Stimulated activated CD4-positive, alpha-beta T cell treated with anti-CD3 and anti-CD28 coated beads, Interleukin-2, amount 100 ng/mL, for 4 hours (primary cell): ENCODE measurements at regions not wholly inside any gene's neighbourhood (a gene's known extent, or its start where the extent isn't known, plus 50 kb on each side); places are given as distances from the start of the nearest gene placed in this dataset.

ENCODE experiments used
- DNase-seq: peaks from one replicate; pipeline ENCODE4 v3.0.0-alpha.2; 2020; ENCODE audit warnings: low read depth

- no peak for DNase-seq
These were observed 293.4 kb upstream of the PTGER4 start for GRCh38 chr5:40386289-40386688.

GRCh38 chr5:40385544-40385943 lies 294.2 kb upstream of the PTGER4 start:
- no peak for DNase-seq

- DNase-seq = no peak
These were observed 294.8 kb upstream of the PTGER4 start for GRCh38 chr5:40384782-40385390.

- no peak for DNase-seq
These were observed 295.7 kb upstream of the PTGER4 start for GRCh38 chr5:40383749-40384651.

GRCh38 chr5:40381676-40382363 lies 297.9 kb upstream of the PTGER4 start:
- no peak for DNase-seq

- DNase-seq = no peak
These were observed 298.7 kb upstream of the PTGER4 start for GRCh38 chr5:40381016-40381415.

GRCh38 chr5:40378396-40379177 lies 301.1 kb upstream of the PTGER4 start:
- DNase-seq = no peak

GRCh38 chr5:40376566-40376965 lies 303.1 kb upstream of the PTGER4 start:
- DNase-seq = no peak

- no peak for DNase-seq
These were observed 304.9 kb upstream of the PTGER4 start for GRCh38 chr5:40374853-40375252.

GRCh38 chr5:40368200-40368599 lies 311.5 kb upstream of the PTGER4 start:
- no peak for DNase-seq

- DNase-seq = no peak
These were observed 312.5 kb upstream of the PTGER4 start for GRCh38 chr5:40367255-40367654.

- DNase-seq = no peak
These were observed 314.1 kb upstream of the PTGER4 start for GRCh38 chr5:40365342-40366330.

- no peak for DNase-seq
These were observed 315.3 kb upstream of the PTGER4 start for GRCh38 chr5:40364441-40364840.

GRCh38 chr5:40361378-40361777 lies 318.3 kb upstream of the PTGER4 start:
- DNase-seq = no peak

- no peak for DNase-seq
These were observed 319.0 kb upstream of the PTGER4 start for GRCh38 chr5:40360685-40361084.

GRCh38 chr5:40359832-40360231 lies 319.9 kb upstream of the PTGER4 start:
- no peak for DNase-seq

GRCh38 chr5:40359093-40359492 lies 320.6 kb upstream of the PTGER4 start:
- DNase-seq = no peak

- no peak for DNase-seq
These were observed 323.5 kb upstream of the PTGER4 start for GRCh38 chr5:40356248-40356647.

GRCh38 chr5:40355846-40356245 lies 323.9 kb upstream of the PTGER4 start:
- DNase-seq = no peak

- DNase-seq = no peak
These were observed 324.5 kb upstream of the PTGER4 start for GRCh38 chr5:40355181-40355580.

- no peak for DNase-seq
These were observed 325.5 kb upstream of the PTGER4 start for GRCh38 chr5:40354171-40354570.
